ENCODE measurements at regions not wholly inside any gene's neighbourhood (a gene's known extent, or its start where the extent isn't known, plus 50 kb on each side); places are given as distances from the start of the nearest gene placed in this dataset.

DNA sequence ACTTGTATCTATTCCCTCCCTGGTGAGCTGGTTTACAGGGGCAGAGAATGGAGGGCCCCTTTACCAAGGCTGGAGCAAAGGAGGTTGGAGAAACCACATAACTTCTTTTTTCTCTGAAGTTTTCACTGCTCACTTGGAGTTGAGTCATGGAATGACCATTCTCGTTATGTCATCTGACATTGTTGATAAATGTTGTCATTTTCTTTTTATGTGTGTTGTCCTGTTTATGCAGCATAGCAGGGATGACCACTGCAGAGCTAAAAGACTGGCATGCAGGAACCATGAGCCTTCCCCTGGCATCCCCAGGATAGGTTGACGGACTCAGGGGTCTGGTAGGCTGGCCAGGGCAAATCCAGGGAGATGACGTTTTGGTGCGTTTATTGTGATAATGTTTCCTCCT is 256.8 kb upstream of the DDHD1 start:
- no peak for ATAC-seq
- Histone ChIP-seq H3K9ac (ENCODE audit: insufficient read depth in 1 of 2, low read depth in 2 of 2, low read length in 2 of 2) (no peak overlapping the region), H3K27ac (ENCODE audit: extremely low read depth, low read depth, low read length) (no peak overlapping the region), H4K20me1 (replicated peaks; ENCODE audit: control insufficient read depth, insufficient read depth, low read length) (no peaks in the 10 kb centered on the region), H3K9me3 (replicated peaks; ENCODE audit: control insufficient read depth, insufficient read depth, low read depth, low read length) (no peaks in the 10 kb centered on the region), H3K4me3 (no peak overlapping the region), H3K4me2 (ENCODE audit: insufficient read depth, low read length) (no peak overlapping the region), H3K27me3 (ENCODE audit: control insufficient read depth in 2 of 2, insufficient read depth in 2 of 2, low read length in 2 of 2) (no peaks in the 10 kb centered on the region), H3K4me1 (replicated peaks in 1 of 2; ENCODE audit: control insufficient read depth in 2 of 2, insufficient read depth in 2 of 2, low read length in 2 of 2) (no peaks in the 10 kb centered on the region), H3K36me3 (ENCODE audit: control insufficient read depth, insufficient read depth, low read length) (no peaks in the 10 kb centered on the region), H3K79me2 (ENCODE audit: control insufficient read depth, insufficient read depth, low read length) (no peaks in the 10 kb centered on the region), H2AFZ (ENCODE audit: low read depth, low read length) (no peak overlapping the region), H3K9me1 (ENCODE audit: control insufficient read depth, insufficient read depth, low read length) (no peaks in the 10 kb centered on the region)
- TF ChIP-seq CREM (IDR thresholded peaks at IDR 0.05; ENCODE audit: low read depth) (no peak), ZNF384 (IDR thresholded peaks at IDR 0.05; ENCODE audit: low read depth, low read length) (no peak), WHSC1 (IDR thresholded peaks at IDR 0.05; ENCODE audit: low read length) (no peak), ELF2 (CRISPR knock-in tag; IDR thresholded peaks at IDR 0.05) (no peak), NFXL1 (CRISPR knock-in tag; IDR thresholded peaks at IDR 0.05) (no peak), EP300 (IDR thresholded peaks at IDR 0.05; ENCODE audit: low read length) (no peak), HDAC2 (IDR thresholded peaks at IDR 0.05) (no peak), RNF2 (IDR thresholded peaks at IDR 0.05) (no peak), KAT2B (IDR thresholded peaks at IDR 0.05; ENCODE audit: low read depth, low read length) (no peak), ZFPM2 (CRISPR knock-in tag; IDR thresholded peaks at IDR 0.05) (no peak), ASH1L (IDR thresholded peaks at IDR 0.05; ENCODE audit: borderline replicate concordance, low read depth, partially characterized antibody) (no peak), FOXM1 (IDR thresholded peaks at IDR 0.05; ENCODE audit: low read depth) (no peak), FOXM1 (CRISPR knock-in tag; IDR thresholded peaks at IDR 0.05; ENCODE audit: low read depth) (no peak), TAF1 (IDR thresholded peaks at IDR 0.05; ENCODE audit: control insufficient read depth, extremely low read depth, insufficient read depth, low read length, severe bottlenecking) (no peak), ZNF431 (CRISPR knock-in tag; IDR thresholded peaks at IDR 0.05) (no peak)
- TF ChIP-seq, protein P1, sequence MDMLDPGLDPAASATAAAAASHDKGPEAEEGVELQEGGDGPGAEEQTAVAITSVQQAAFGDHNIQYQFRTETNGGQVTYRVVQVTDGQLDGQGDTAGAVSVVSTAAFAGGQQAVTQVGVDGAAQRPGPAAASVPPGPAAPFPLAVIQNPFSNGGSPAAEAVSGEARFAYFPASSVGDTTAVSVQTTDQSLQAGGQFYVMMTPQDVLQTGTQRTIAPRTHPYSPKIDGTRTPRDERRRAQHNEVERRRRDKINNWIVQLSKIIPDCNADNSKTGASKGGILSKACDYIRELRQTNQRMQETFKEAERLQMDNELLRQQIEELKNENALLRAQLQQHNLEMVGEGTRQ (CRISPR knock-in tag; IDR thresholded peaks at IDR 0.05), result no peak
- TF ChIP-seq, protein P2, sequence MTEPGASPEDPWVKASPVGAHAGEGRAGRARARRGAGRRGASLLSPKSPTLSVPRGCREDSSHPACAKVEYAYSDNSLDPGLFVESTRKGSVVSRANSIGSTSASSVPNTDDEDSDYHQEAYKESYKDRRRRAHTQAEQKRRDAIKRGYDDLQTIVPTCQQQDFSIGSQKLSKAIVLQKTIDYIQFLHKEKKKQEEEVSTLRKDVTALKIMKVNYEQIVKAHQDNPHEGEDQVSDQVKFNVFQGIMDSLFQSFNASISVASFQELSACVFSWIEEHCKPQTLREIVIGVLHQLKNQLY (CRISPR knock-in tag; conservative IDR thresholded peaks at IDR 0.05), result no peak
- TF ChIP-seq, protein P3, sequence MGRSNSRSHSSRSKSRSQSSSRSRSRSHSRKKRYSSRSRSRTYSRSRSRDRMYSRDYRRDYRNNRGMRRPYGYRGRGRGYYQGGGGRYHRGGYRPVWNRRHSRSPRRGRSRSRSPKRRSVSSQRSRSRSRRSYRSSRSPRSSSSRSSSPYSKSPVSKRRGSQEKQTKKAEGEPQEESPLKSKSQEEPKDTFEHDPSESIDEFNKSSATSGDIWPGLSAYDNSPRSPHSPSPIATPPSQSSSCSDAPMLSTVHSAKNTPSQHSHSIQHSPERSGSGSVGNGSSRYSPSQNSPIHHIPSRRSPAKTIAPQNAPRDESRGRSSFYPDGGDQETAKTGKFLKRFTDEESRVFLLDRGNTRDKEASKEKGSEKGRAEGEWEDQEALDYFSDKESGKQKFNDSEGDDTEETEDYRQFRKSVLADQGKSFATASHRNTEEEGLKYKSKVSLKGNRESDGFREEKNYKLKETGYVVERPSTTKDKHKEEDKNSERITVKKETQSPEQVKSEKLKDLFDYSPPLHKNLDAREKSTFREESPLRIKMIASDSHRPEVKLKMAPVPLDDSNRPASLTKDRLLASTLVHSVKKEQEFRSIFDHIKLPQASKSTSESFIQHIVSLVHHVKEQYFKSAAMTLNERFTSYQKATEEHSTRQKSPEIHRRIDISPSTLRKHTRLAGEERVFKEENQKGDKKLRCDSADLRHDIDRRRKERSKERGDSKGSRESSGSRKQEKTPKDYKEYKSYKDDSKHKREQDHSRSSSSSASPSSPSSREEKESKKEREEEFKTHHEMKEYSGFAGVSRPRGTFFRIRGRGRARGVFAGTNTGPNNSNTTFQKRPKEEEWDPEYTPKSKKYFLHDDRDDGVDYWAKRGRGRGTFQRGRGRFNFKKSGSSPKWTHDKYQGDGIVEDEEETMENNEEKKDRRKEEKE (IDR thresholded peaks at IDR 0.05; ENCODE audit: borderline replicate concordance in 1 of 2, control insufficient read depth in 1 of 2, low read depth in 2 of 2, low read length in 1 of 2), result no peak
- ChIA-PET CTCF (ENCODE audit: low intra/inter-chr PET ratio) (no interaction called here), POLR2A (no interaction called here)
- in situ Hi-C loops (cut with MboI) (no loop called here), intact Hi-C loops (cut with micrococcal nuclease) (no loop called here)
- no TSS peak for BruUV-seq (replicated peaks)
- FAIRE-seq, result no peak
- 0% methylated on average over 4 of the region's 4 CpGs for WGBS (ENCODE audit: insufficient coverage, low coverage, missing lambda C conversion rate)
- no peak for DNase-seq (ENCODE audit: extremely low read depth in 1 of 4, low spot score in 3 of 4)
